GM12878 (cell line): ENCODE measurements at regions not wholly inside any gene's neighbourhood (a gene's known extent, or its start where the extent isn't known, plus 50 kb on each side); places are given as distances from the start of the nearest gene placed in this dataset.
"Not testable (repeated sequence)": the region's sequence is repeated elsewhere in the genome, so short reads cannot be mapped to it uniquely, and the experiment has no call there.

ENCODE experiments used
- CTCF ChIP-seq, 3 experiments: IDR thresholded peaks in 2 of 3; conservative IDR thresholded peaks in 1 of 3; 2 replicates each; pipeline ENCODE4 v1.5.1; 2011; ENCODE audit warnings: low read depth in 3 of 3, low read length in 3 of 3, mild to moderate bottlenecking in 3 of 3, control low read depth in 2 of 3, moderate library complexity in 2 of 3, inconsistent platforms in 1 of 3, mixed read lengths in 1 of 3; ENCODE audit not compliant: control insufficient read depth in 2 of 3, insufficient read depth in 1 of 3; ENCODE audit errors: extremely low read depth in 1 of 3
- NFYB ChIP-seq: IDR thresholded peaks from 2 replicates; pipeline ENCODE4 v1.6.1; 2011; ENCODE audit warnings: low read depth, mild to moderate bottlenecking, low read length, improper control_type of control experiment, moderate library complexity; ENCODE audit not compliant: insufficient read depth
- RFX5 ChIP-seq: IDR thresholded peaks from 2 replicates; pipeline ENCODE4 v1.6.1; 2011; ENCODE audit warnings: low read depth, low read length, improper control_type of control experiment
- SIN3A ChIP-seq: IDR thresholded peaks from 2 replicates; pipeline ENCODE4 v1.6.1; 2012; ENCODE audit warnings: low read depth, low read length, improper control_type of control experiment
- SMAD1 ChIP-seq: fragments of 450-650 bp; IDR thresholded peaks from 2 replicates; pipeline ENCODE4 v1.6.1; 2018; ENCODE audit warnings: mild to moderate bottlenecking, low read depth; ENCODE audit not compliant: partially characterized antibody
- YY1 ChIP-seq: IDR thresholded peaks from 2 replicates; pipeline ENCODE4 v1.6.1; 2011; ENCODE audit warnings: low read depth, mild to moderate bottlenecking, low read length
- ZBTB40 ChIP-seq: fragments of 450-650 bp; IDR thresholded peaks from 2 replicates; pipeline ENCODE4 v1.6.1; 2016; ENCODE audit warnings: mild to moderate bottlenecking, moderate library complexity, borderline replicate concordance
- ZZZ3 ChIP-seq: IDR thresholded peaks from 2 replicates; pipeline ENCODE4 v1.6.1; 2011; ENCODE audit warnings: low read depth; ENCODE audit not compliant: control insufficient read depth, insufficient read length

GRCh38 chr16:88261814-88262605, 120.7 kb upstream of the ZNF469 start:
- not testable (repeated sequence) for TF ChIP-seq CTCF (IDR thresholded peaks at IDR 0.05 in 2 of 3, conservative IDR thresholded peaks at IDR 0.05 in 1 of 3; ENCODE audit: control insufficient read depth in 2 of 3, extremely low read depth in 1 of 3, insufficient read depth in 1 of 3, low read depth in 3 of 3, low read length in 3 of 3); SMAD1; RFX5; ZZZ3; SIN3A; NFYB; YY1; ZBTB40
